ENCODE measurements at regions not wholly inside any gene's neighbourhood (a gene's known extent, or its start where the extent isn't known, plus 50 kb on each side); places are given as distances from the start of the nearest gene placed in this dataset.

GRCh38 chr2:211045025-211045424 lies 488.6 kb downstream of the CPS1 start:
- TF ChIP-seq CTCF (IDR thresholded peaks at IDR 0.05; ENCODE audit: borderline replicate concordance, extremely low read depth, insufficient read depth): no peak
- H3K9me3 ChIP-seq (ENCODE audit: control insufficient read depth in 2 of 3, insufficient read depth in 1 of 3, low read length in 3 of 3): no peaks in the 10 kb centered on the region
- no peak overlapping the region for H3K27ac ChIP-seq (ENCODE audit: low read depth in 2 of 2, low read length in 2 of 2)
- DNase-seq: no peak
- no peaks in the 10 kb centered on the region for H3K4me1 ChIP-seq (ENCODE audit: control insufficient read depth in 2 of 3, insufficient read depth in 2 of 3, low read depth in 1 of 3, low read length in 3 of 3)
- no peak for FAIRE-seq
- no peaks in the 10 kb centered on the region for H3K27me3 ChIP-seq (ENCODE audit: control insufficient read depth, insufficient read depth, low read length)
- H3K9ac ChIP-seq (ENCODE audit: low read length in 3 of 3): no peak overlapping the region
- no peaks in the 10 kb centered on the region for H3K36me3 ChIP-seq (ENCODE audit: control insufficient read depth in 2 of 3, insufficient read depth in 3 of 3, low read length in 3 of 3)
- H3K4me3 ChIP-seq (ENCODE audit: low read length in 3 of 3): no peak overlapping the region
- intact Hi-C loops (cut with DNase I): no loop called here

- H3K27me3 ChIP-seq (ENCODE audit: control insufficient read depth, insufficient read depth, low read length): no peaks in the 10 kb centered on the region
- no peaks in the 10 kb centered on the region for H3K36me3 ChIP-seq (ENCODE audit: control insufficient read depth in 2 of 3, insufficient read depth in 3 of 3, low read length in 3 of 3)
- intact Hi-C loops (cut with DNase I): no loop called here
- H3K4me1 ChIP-seq (ENCODE audit: control insufficient read depth in 2 of 3, insufficient read depth in 2 of 3, low read depth in 1 of 3, low read length in 3 of 3): no peaks in the 10 kb centered on the region
- no peak overlapping the region for H3K4me3 ChIP-seq (ENCODE audit: low read length in 3 of 3)
- H3K27ac ChIP-seq (ENCODE audit: low read depth in 2 of 2, low read length in 2 of 2): no peak overlapping the region
- TF ChIP-seq CTCF (IDR thresholded peaks at IDR 0.05; ENCODE audit: borderline replicate concordance, extremely low read depth, insufficient read depth): no peak
- DNase-seq (no peak), FAIRE-seq (no peak)
- H3K9ac ChIP-seq (ENCODE audit: low read length in 3 of 3): no peak overlapping the region
- no peaks in the 10 kb centered on the region for H3K9me3 ChIP-seq (ENCODE audit: control insufficient read depth in 2 of 3, insufficient read depth in 1 of 3, low read length in 3 of 3)
These were observed 493.1 kb downstream of the CPS1 start for GRCh38 chr2:211049321-211050018.

GRCh38 chr2:211055438-211055837 lies 499.0 kb downstream of the CPS1 start:
- DNase-seq (no peak), FAIRE-seq (no peak)
- TF ChIP-seq CTCF (IDR thresholded peaks at IDR 0.05; ENCODE audit: borderline replicate concordance, extremely low read depth, insufficient read depth): no peak
- Histone ChIP-seq H3K4me1 (ENCODE audit: control insufficient read depth in 2 of 3, insufficient read depth in 2 of 3, low read depth in 1 of 3, low read length in 3 of 3) (no peaks in the 10 kb centered on the region), H3K9me3 (ENCODE audit: control insufficient read depth in 2 of 3, insufficient read depth in 1 of 3, low read length in 3 of 3) (no peaks in the 10 kb centered on the region), H3K27me3 (ENCODE audit: control insufficient read depth, insufficient read depth, low read length) (no peaks in the 10 kb centered on the region), H3K4me3 (ENCODE audit: low read length in 3 of 3) (no peak overlapping the region), H3K27ac (ENCODE audit: low read depth in 2 of 2, low read length in 2 of 2) (no peak overlapping the region), H3K9ac (ENCODE audit: low read length in 3 of 3) (no peak overlapping the region), H3K36me3 (ENCODE audit: control insufficient read depth in 2 of 3, insufficient read depth in 3 of 3, low read length in 3 of 3) (no peaks in the 10 kb centered on the region)
- intact Hi-C loops (cut with DNase I): no loop called here
